ENCODE measurements at regions not wholly inside any gene's neighbourhood (a gene's known extent, or its start where the extent isn't known, plus 50 kb on each side); places are given as distances from the start of the nearest gene placed in this dataset.

DNA sequence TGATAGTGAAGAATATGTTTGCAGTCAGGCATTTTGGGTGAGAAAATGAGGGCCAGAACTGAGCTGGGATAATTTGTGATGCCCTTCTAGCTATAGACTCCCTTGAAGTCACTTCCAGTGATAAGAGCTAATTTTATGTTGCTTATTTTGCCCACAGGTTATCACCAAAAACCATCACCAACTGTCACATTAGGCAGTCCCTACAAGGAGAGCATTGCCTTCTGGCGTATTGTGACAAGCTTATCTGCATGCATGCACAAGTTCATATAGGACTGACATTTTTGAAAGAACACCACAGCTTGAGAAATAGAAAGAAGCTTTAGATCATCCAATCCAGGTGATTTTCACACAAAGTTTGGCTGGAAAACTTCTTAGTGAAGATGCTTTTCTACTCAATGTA lies 735.3 kb upstream of the RAG2 start:
- no peak for TF ChIP-seq POLR2A (IDR thresholded peaks at IDR 0.05)
- TF ChIP-seq, protein P1, sequence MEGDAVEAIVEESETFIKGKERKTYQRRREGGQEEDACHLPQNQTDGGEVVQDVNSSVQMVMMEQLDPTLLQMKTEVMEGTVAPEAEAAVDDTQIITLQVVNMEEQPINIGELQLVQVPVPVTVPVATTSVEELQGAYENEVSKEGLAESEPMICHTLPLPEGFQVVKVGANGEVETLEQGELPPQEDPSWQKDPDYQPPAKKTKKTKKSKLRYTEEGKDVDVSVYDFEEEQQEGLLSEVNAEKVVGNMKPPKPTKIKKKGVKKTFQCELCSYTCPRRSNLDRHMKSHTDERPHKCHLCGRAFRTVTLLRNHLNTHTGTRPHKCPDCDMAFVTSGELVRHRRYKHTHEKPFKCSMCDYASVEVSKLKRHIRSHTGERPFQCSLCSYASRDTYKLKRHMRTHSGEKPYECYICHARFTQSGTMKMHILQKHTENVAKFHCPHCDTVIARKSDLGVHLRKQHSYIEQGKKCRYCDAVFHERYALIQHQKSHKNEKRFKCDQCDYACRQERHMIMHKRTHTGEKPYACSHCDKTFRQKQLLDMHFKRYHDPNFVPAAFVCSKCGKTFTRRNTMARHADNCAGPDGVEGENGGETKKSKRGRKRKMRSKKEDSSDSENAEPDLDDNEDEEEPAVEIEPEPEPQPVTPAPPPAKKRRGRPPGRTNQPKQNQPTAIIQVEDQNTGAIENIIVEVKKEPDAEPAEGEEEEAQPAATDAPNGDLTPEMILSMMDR (IDR thresholded peaks at IDR 0.05) = no peak
